ENCODE measurements at regions not wholly inside any gene's neighbourhood (a gene's known extent, or its start where the extent isn't known, plus 50 kb on each side); places are given as distances from the start of the nearest gene placed in this dataset.

DNA sequence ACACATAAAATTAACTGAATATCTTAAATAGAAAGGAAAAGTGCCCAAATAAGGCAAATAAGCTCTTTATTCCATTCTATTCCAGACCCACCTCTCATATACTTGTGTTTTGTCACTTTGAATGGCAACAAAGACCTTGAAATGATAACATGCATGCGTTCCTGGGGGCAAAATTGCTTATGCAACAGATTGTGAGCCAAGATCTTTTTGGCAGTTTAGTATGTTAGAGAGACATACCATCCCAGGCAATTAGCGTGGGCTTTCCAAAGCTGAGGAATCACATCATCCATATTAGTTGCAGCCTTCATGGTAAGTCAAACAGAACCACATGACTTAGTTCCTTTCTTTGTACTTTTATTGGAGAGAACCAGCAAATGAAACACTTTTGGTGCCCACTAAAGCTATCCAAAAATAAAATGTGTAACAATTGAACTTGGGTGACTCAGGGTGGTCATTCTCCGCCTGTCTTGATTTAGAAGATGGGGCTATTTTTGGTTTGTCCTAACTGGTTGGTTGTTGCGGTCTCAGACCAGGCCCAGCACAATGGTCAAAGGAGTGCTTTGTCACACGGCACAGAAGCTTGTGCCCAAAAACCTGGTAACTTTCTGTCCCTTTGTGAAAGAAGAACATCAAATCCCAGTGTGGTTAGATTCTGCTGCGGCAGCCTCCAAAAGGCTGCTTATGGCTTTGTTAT lies 68.7 kb upstream of the ATF3 start:
- TF ChIP-seq, protein P1, sequence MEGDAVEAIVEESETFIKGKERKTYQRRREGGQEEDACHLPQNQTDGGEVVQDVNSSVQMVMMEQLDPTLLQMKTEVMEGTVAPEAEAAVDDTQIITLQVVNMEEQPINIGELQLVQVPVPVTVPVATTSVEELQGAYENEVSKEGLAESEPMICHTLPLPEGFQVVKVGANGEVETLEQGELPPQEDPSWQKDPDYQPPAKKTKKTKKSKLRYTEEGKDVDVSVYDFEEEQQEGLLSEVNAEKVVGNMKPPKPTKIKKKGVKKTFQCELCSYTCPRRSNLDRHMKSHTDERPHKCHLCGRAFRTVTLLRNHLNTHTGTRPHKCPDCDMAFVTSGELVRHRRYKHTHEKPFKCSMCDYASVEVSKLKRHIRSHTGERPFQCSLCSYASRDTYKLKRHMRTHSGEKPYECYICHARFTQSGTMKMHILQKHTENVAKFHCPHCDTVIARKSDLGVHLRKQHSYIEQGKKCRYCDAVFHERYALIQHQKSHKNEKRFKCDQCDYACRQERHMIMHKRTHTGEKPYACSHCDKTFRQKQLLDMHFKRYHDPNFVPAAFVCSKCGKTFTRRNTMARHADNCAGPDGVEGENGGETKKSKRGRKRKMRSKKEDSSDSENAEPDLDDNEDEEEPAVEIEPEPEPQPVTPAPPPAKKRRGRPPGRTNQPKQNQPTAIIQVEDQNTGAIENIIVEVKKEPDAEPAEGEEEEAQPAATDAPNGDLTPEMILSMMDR (IDR thresholded peaks at IDR 0.05): no peak
- no peak for TF ChIP-seq POLR2A (IDR thresholded peaks at IDR 0.05)
- no peak for TF ChIP-seq EP300 (IDR thresholded peaks at IDR 0.05; ENCODE audit: low read depth)
